ENCODE measurements at regions not wholly inside any gene's neighbourhood (a gene's known extent, or its start where the extent isn't known, plus 50 kb on each side); places are given as distances from the start of the nearest gene placed in this dataset.

GRCh38 chr14:94944636-94945258, 174.8 kb upstream of the GSC start:
- peak overlapping the region; percentile 80 for H3K4me3 Mint-ChIP-seq
- H3K27ac Mint-ChIP-seq = peak overlapping the region in 1 of 2 donors; percentile 89
- H3K27me3 ChIP-seq (ENCODE audit: control insufficient read depth, insufficient read depth, low read length) = no peaks in the 10 kb centered on the region
- H3K9me3 Mint-ChIP-seq = no peaks in the 10 kb centered on the region
- H3K27me3 Mint-ChIP-seq (ENCODE audit: low read depth in 2 of 2) = peaks cover 0 to 4% of the 10 kb centered on the region in 2 donors
- DNase-seq (no peak), ATAC-seq (no peak)
- no peak overlapping the region for H3K4me3 ChIP-seq (ENCODE audit: low read length)
- no peaks in the 10 kb centered on the region for H3K36me3 ChIP-seq (ENCODE audit: control insufficient read depth, insufficient read depth, low read length)
- 84% methylated on average over 7 of the region's 7 CpGs for WGBS (ENCODE audit: insufficient coverage)
- no peaks in the 10 kb centered on the region for H3K36me3 Mint-ChIP-seq
- peaks cover 23 to 27% of the 10 kb centered on the region in 2 donors for H3K4me1 Mint-ChIP-seq
- H3K27ac ChIP-seq (ENCODE audit: low read length) = peak overlapping the region; percentile 79
- H3K9me3 ChIP-seq (ENCODE audit: control insufficient read depth, insufficient read depth, low read length) = no peaks in the 10 kb centered on the region
- TF ChIP-seq, protein P1, sequence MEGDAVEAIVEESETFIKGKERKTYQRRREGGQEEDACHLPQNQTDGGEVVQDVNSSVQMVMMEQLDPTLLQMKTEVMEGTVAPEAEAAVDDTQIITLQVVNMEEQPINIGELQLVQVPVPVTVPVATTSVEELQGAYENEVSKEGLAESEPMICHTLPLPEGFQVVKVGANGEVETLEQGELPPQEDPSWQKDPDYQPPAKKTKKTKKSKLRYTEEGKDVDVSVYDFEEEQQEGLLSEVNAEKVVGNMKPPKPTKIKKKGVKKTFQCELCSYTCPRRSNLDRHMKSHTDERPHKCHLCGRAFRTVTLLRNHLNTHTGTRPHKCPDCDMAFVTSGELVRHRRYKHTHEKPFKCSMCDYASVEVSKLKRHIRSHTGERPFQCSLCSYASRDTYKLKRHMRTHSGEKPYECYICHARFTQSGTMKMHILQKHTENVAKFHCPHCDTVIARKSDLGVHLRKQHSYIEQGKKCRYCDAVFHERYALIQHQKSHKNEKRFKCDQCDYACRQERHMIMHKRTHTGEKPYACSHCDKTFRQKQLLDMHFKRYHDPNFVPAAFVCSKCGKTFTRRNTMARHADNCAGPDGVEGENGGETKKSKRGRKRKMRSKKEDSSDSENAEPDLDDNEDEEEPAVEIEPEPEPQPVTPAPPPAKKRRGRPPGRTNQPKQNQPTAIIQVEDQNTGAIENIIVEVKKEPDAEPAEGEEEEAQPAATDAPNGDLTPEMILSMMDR (IDR thresholded peaks at IDR 0.05) = no peak
- intact Hi-C loops (cut with micrococcal nuclease) = no loop called here
- H3K4me1 ChIP-seq (ENCODE audit: control insufficient read depth, insufficient read depth, low read length) = peaks cover 49% of the 10 kb centered on the region

- Mint-ChIP-seq H3K9me3 (no peaks in the 10 kb centered on the region), H3K27me3 (ENCODE audit: low read depth in 2 of 2) (no peaks in the 10 kb centered on the region), H3K27ac (no peak overlapping the region), H3K36me3 (no peaks in the 10 kb centered on the region), H3K4me1 (peaks cover 23 to 27% of the 10 kb centered on the region in 2 donors), H3K4me3 (no peak overlapping the region)
- intact Hi-C loops (cut with micrococcal nuclease) = no loop called here
- Histone ChIP-seq H3K4me1 (ENCODE audit: control insufficient read depth, insufficient read depth, low read length) (peaks cover 49% of the 10 kb centered on the region), H3K27ac (ENCODE audit: low read length) (no peak overlapping the region), H3K4me3 (ENCODE audit: low read length) (no peak overlapping the region), H3K36me3 (ENCODE audit: control insufficient read depth, insufficient read depth, low read length) (no peaks in the 10 kb centered on the region), H3K9me3 (ENCODE audit: control insufficient read depth, insufficient read depth, low read length) (no peaks in the 10 kb centered on the region), H3K27me3 (ENCODE audit: control insufficient read depth, insufficient read depth, low read length) (no peaks in the 10 kb centered on the region)
- ATAC-seq (no peak), DNase-seq (no peak)
- WGBS (ENCODE audit: insufficient coverage) = 88% methylated on average over 4 of the region's 4 CpGs
- TF ChIP-seq, protein P1 (IDR thresholded peaks at IDR 0.05) = no peak
Observed at GRCh38 chr14:94942601-94943000, 172.7 kb upstream of the GSC start.

GRCh38 chr14:94941311-94941710, 171.4 kb upstream of the GSC start:
- Mint-ChIP-seq H3K4me1 (peaks cover 11 to 17% of the 10 kb centered on the region in 2 donors), H3K27me3 (ENCODE audit: low read depth in 2 of 2) (no peaks in the 10 kb centered on the region), H3K9me3 (no peaks in the 10 kb centered on the region), H3K36me3 (no peaks in the 10 kb centered on the region), H3K4me3 (no peak overlapping the region), H3K27ac (no peak overlapping the region)
- no peaks in the 10 kb centered on the region for H3K36me3 ChIP-seq (ENCODE audit: control insufficient read depth, insufficient read depth, low read length)
- DNase-seq (no peak), ATAC-seq (peak in 1 of 3 donors; percentile 52)
- WGBS (ENCODE audit: insufficient coverage) = 53% methylated on average over 5 of the region's 5 CpGs
- intact Hi-C loops (cut with micrococcal nuclease) = no loop called here
- H3K27me3 ChIP-seq (ENCODE audit: control insufficient read depth, insufficient read depth, low read length) = no peaks in the 10 kb centered on the region
- H3K9me3 ChIP-seq (ENCODE audit: control insufficient read depth, insufficient read depth, low read length) = no peaks in the 10 kb centered on the region
- no peak overlapping the region for H3K27ac ChIP-seq (ENCODE audit: low read length)
- TF ChIP-seq, protein P1 (IDR thresholded peaks at IDR 0.05) = no peak
- peaks cover 40% of the 10 kb centered on the region for H3K4me1 ChIP-seq (ENCODE audit: control insufficient read depth, insufficient read depth, low read length)
- H3K4me3 ChIP-seq (ENCODE audit: low read length) = no peak overlapping the region
